ENCODE measurements at regions not wholly inside any gene's neighbourhood (a gene's known extent, or its start where the extent isn't known, plus 50 kb on each side); places are given as distances from the start of the nearest gene placed in this dataset.

DNA sequence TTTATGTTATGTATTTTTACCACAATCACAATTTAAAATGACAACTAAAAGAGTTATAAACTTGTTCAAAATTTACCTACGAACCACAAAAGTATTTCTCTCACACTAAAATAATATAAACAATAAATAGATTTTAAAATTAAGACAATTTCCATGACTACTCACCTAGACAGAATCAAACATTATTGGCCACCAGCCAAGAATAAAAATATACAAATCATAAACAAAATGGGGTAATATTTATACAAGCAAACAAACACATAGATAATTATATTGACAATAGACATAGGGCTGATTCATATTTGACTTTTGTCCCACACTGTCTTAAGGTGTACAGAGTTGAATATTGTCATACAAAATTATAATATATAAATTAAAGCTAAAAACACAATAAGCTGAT lies 119.6 kb upstream of the ZNF92 start:
- Histone ChIP-seq H3K9me3 (ENCODE audit: low read length) (no peaks in the 10 kb centered on the region), H2AFZ (ENCODE audit: low read length) (no peak overlapping the region)

DNA sequence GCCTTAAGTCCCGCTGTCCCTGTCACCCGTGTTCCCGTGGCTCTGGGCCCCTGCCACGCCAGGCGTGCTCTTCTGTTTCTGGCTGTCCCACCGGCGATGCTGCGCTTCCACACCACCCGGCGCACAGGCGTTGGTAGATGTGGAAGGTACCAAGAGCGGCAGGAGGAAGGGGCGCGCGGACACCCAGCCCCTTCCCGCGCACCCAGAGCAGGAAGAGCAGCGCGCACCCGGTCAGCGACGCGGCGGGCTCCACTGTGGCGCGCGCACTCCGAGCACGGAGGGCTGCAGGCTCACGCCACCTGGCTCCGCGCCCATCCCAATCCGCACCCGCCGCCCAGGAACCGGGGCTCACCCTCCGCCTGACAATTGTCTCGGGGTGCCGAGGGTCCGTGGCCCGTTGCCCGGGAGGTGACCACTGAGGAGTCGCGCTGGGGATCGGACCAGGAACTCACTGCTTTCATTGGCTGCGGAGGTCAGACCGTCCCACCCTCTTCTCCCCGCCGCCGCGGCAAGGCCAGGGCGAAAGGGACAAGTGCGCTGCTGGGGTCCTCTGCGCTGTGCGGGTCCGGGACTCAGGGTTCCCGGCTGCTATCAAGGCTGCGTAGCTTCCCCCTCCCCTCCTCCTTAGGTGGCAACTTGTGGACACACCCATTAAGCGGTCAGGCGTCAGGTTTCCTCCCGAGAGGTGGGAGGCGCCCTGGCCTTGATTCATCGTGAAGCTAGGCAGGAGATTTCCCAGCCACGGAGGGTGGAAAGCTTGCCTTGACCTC lies 121.6 kb upstream of the ZNF92 start:
- H2AFZ ChIP-seq (ENCODE audit: low read length): no peak overlapping the region
- no peaks in the 10 kb centered on the region for H3F3A ChIP-seq (ENCODE audit: insufficient read depth, low read length)
- no peak overlapping the region for H3K4me2 ChIP-seq (ENCODE audit: low read length)

More for the DNA sequence above, 119.6 kb upstream of the ZNF92 start:
- no peaks in the 10 kb centered on the region for H4K20me1 ChIP-seq (ENCODE audit: insufficient read depth, low read length)
- no peak overlapping the region for H3K27ac ChIP-seq (ENCODE audit: low read depth, low read length, poor library complexity, severe bottlenecking)
- no peaks in the 10 kb centered on the region for H3K9me2 ChIP-seq (ENCODE audit: low read depth, low read length)
- no peak overlapping the region for H3K4me3 ChIP-seq (ENCODE audit: low read depth, low read length, poor library complexity, severe bottlenecking)
- TF ChIP-seq EZH2 (IDR thresholded peaks at IDR 0.05; ENCODE audit: borderline replicate concordance, low read length): no peak
- TF ChIP-seq, protein P1, sequence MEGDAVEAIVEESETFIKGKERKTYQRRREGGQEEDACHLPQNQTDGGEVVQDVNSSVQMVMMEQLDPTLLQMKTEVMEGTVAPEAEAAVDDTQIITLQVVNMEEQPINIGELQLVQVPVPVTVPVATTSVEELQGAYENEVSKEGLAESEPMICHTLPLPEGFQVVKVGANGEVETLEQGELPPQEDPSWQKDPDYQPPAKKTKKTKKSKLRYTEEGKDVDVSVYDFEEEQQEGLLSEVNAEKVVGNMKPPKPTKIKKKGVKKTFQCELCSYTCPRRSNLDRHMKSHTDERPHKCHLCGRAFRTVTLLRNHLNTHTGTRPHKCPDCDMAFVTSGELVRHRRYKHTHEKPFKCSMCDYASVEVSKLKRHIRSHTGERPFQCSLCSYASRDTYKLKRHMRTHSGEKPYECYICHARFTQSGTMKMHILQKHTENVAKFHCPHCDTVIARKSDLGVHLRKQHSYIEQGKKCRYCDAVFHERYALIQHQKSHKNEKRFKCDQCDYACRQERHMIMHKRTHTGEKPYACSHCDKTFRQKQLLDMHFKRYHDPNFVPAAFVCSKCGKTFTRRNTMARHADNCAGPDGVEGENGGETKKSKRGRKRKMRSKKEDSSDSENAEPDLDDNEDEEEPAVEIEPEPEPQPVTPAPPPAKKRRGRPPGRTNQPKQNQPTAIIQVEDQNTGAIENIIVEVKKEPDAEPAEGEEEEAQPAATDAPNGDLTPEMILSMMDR (IDR thresholded peaks at IDR 0.05; ENCODE audit: low read length): no peak
- H3K9ac ChIP-seq (ENCODE audit: low read length): no peak overlapping the region
- no peaks in the 10 kb centered on the region for H3K79me2 ChIP-seq (ENCODE audit: insufficient read depth, low read length)
- no peaks in the 10 kb centered on the region for H3K36me3 ChIP-seq (ENCODE audit: insufficient read depth, low read length)
- H3K27me3 ChIP-seq (ENCODE audit: insufficient read depth, low read length): peaks cover 3% of the 10 kb centered on the region; the same call in 1 of the 2 replicates
- no peak overlapping the region for H3K4me2 ChIP-seq (ENCODE audit: low read length)
- no peaks in the 10 kb centered on the region for H3K4me1 ChIP-seq (ENCODE audit: insufficient read depth, low read length, severe bottlenecking)
- no peaks in the 10 kb centered on the region for H3F3A ChIP-seq (ENCODE audit: insufficient read depth, low read length)

DNA sequence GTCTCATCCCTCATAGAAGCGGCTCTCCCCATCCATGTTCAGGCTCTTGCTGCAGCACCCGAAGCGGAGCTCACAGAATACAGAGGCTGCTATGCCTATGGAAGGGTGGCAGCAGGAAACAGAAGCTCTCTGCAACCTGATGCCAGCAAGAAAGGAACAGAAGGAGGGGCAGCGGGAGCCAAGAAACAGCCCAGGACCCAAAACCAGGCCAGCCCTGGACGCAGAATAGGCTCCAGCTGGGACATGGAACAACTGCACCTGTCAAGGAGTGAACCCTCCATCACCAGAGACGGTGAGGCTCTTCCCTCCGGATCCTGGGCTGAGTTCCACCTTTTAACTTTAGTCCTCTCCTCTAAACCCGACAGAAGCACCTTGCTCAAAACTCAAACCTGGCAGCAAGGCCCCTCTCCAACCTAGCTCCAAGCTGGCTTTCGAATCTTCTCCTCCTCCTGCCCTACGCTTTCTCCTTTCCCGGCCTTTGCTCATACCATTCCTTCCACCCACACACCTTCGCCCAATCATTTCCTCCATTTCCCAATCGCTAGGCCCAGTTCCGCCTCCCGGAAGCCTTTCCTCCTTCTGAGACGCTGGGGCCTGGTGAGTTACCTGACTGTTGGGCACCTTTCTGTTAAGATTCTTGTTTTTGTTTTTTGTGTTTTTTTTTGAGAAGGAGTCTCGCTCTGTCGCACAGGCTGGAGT lies 122.8 kb upstream of the ZNF92 start:
- H3K79me2 ChIP-seq (ENCODE audit: insufficient read depth, low read length): no peaks in the 10 kb centered on the region
- H3K4me1 ChIP-seq (ENCODE audit: insufficient read depth, low read length, severe bottlenecking): no peaks in the 10 kb centered on the region
- H3K4me2 ChIP-seq (ENCODE audit: low read length): no peak overlapping the region
- no peak overlapping the region for H3K4me3 ChIP-seq (ENCODE audit: low read depth, low read length, poor library complexity, severe bottlenecking)
- peaks cover 3% of the 10 kb centered on the region; the same call in 1 of the 2 replicates for H3K27me3 ChIP-seq (ENCODE audit: insufficient read depth, low read length)
- H4K20me1 ChIP-seq (ENCODE audit: insufficient read depth, low read length): no peaks in the 10 kb centered on the region
- no peaks in the 10 kb centered on the region for H3K36me3 ChIP-seq (ENCODE audit: insufficient read depth, low read length)
- no peak overlapping the region for H3K27ac ChIP-seq (ENCODE audit: low read depth, low read length, poor library complexity, severe bottlenecking)
- no peaks in the 10 kb centered on the region for H3K9me3 ChIP-seq (ENCODE audit: low read length)
- H3K9me2 ChIP-seq (ENCODE audit: low read depth, low read length): no peaks in the 10 kb centered on the region
- no peak overlapping the region for H3K9ac ChIP-seq (ENCODE audit: low read length)
- no peak overlapping the region for H2AFZ ChIP-seq (ENCODE audit: low read length)
- TF ChIP-seq EZH2 (IDR thresholded peaks at IDR 0.05; ENCODE audit: borderline replicate concordance, low read length): no peak
- TF ChIP-seq, protein P1 (IDR thresholded peaks at IDR 0.05; ENCODE audit: low read length): no peak
- H3F3A ChIP-seq (ENCODE audit: insufficient read depth, low read length): no peaks in the 10 kb centered on the region

More for the DNA sequence above, 121.6 kb upstream of the ZNF92 start:
- Histone ChIP-seq H3K79me2 (ENCODE audit: insufficient read depth, low read length) (no peaks in the 10 kb centered on the region), H3K9me2 (ENCODE audit: low read depth, low read length) (no peaks in the 10 kb centered on the region), H3K36me3 (ENCODE audit: insufficient read depth, low read length) (no peaks in the 10 kb centered on the region), H3K9ac (ENCODE audit: low read length) (no peak overlapping the region), H3K9me3 (ENCODE audit: low read length) (no peaks in the 10 kb centered on the region), H3K4me3 (ENCODE audit: low read depth, low read length, poor library complexity, severe bottlenecking) (no peak overlapping the region), H3K27me3 (ENCODE audit: insufficient read depth, low read length) (peaks cover 3% of the 10 kb centered on the region; the same call in 1 of the 2 replicates), H3K4me1 (ENCODE audit: insufficient read depth, low read length, severe bottlenecking) (no peaks in the 10 kb centered on the region), H4K20me1 (ENCODE audit: insufficient read depth, low read length) (no peaks in the 10 kb centered on the region), H3K27ac (ENCODE audit: low read depth, low read length, poor library complexity, severe bottlenecking) (no peak overlapping the region)
- TF ChIP-seq EZH2 (IDR thresholded peaks at IDR 0.05; ENCODE audit: borderline replicate concordance, low read length): no peak
- TF ChIP-seq, protein P1 (IDR thresholded peaks at IDR 0.05; ENCODE audit: low read length): no peak
